ENCODE measurements at regions not wholly inside any gene's neighbourhood (a gene's known extent, or its start where the extent isn't known, plus 50 kb on each side); places are given as distances from the start of the nearest gene placed in this dataset.

DNA sequence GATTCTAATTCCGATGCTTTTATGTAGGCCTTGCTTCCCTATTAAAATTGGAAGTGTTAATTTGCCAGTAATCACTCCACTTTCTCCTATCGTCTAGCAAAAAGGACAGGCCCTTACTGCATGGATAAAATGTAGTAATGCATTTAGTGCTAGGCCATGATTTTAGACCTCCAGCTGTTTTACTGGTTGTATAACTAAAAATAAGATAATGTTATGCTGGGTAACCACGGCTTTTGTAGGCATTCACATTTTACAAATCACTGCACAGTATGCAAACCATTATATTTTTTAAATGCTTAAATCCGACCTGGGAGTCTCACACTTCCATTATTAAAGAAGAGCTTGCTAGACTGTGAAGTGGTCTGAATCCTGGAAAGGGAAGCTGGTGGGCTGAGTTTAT lies 179.5 kb downstream of the TFAP2A start:
- DNase-seq: no peak

DNA sequence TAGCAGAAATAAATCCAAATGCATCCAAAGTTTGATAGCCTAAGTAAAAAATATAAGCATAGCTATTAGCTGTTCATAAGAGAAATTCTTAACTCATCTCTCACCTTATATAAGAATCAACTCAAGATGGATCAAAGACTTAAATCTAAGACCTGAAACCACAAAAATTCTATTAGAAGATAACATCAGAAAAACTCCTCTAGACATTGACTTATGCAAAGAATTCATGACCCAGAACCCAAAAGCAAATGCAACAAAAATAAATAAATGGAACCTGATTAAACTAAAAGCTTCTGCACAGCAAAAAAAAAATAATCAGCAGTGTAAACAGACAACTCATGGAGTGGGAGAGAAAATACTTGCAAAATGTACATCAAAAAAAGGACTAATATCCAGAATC lies 184.3 kb downstream of the TFAP2A start:
- no peak for DNase-seq

DNA sequence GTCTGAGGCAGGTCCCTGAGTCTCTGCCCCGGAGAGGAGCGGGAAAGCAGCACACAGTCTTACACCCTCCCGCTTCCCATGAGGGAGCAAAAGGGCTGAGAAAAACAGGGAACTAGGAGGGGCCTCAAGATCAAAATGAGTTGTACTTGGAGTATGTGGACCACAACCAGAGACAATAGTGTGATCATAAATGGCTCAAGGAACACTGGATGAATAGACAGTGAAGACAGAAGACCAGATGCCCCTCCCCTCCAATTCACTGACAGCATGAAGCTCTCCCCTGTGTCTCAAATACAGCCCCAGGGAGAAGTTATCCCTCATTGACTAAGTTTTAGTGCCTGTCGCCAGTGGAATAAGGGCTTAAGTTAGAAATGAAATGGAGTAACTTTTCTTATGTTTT lies 191.0 kb downstream of the TFAP2A start:
- DNase-seq: no peak

DNA sequence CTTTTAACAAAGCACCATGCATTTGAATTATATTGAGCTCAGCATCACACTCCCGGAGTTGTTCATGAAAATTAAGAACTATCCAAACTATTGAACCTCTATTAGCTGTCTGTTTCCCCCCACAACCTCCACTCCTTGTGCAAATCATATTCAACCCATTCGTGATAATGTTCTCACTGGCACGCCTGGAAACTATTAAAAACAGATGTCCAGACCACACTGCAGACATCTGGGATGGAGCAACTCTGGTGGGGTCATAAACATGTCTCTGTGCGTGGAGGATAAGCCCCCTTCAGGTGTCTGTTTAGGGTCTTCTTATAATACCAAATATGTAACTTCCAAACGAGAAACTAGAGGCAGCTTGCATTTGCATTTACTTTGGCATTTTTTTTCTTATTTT lies 193.7 kb downstream of the TFAP2A start:
- DNase-seq: no peak

DNA sequence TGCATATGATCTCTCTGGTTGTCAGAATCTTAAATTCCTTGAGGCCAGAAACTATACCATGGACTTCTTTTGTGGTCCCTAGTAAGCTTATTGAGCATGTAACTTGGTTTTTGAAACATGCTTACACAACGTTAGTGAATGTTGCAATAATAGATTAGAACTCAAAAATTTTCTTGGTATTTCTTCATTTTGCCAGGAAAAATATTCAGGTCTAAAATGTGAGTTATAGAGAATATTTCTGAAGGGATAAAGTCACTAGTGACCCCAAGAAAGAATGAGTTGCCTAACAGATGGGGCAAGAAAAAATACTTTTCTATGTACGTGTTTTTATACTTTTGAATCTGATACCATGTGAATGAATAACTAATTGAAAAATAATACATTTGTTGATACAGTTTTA lies 195.4 kb downstream of the TFAP2A start:
- no peak for DNase-seq

DNA sequence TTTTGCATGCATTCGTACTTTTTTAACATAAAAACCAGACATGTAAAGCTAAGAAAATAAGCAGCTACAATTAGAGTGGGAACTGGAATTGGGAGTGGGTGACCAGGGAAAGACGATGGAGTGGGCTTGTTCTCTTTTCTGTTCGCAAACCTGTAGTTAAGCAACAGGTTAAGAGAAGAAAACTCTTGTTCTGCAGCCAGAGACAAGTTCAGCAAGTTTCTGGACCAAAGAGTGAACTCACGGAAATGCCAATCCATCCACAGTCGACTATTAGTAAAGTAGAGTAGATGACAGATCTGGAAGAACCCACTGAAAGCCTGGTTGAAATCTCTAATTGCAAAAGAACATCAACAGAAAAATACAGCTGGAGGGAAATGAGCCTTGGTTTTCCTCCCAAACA lies 197.8 kb downstream of the TFAP2A start:
- DNase-seq: no peak

DNA sequence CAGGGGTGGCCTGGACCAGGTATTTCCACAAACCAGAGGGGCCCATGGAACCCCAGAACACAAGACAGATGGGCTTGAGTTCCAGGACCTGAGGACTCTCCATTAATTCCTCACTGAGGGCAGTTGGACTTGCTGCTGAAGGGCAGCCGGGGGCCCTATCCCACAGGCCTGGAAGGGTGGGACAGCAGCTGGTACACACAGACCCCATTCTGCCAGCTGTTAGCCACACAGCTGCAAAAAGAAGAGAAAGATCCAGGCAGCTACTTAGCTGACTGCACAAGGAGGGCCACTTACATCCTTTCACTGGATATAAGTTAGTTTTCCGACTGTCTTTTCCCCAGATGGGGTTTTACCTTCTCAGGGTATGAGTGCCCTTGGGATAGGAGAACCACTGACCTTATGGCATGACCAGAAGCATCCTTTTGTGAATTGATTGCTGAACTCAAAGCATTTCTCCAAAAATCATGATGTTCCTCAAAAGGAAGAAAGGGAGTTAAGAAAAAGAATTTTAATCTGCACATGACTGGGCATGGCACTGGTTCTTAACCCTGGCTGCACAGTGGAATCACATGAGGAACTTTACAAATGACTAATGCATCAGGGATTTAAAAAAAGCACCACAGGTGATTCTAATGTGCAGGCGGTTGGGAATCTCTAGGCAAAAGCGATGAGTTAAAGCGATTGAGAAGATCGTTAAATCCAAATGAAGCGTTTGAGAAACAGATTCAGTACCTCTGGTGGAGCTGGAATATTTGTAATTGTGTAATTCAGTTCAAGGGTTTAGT lies 199.4 kb downstream of the TFAP2A start:
- no peak for DNase-seq

DNA sequence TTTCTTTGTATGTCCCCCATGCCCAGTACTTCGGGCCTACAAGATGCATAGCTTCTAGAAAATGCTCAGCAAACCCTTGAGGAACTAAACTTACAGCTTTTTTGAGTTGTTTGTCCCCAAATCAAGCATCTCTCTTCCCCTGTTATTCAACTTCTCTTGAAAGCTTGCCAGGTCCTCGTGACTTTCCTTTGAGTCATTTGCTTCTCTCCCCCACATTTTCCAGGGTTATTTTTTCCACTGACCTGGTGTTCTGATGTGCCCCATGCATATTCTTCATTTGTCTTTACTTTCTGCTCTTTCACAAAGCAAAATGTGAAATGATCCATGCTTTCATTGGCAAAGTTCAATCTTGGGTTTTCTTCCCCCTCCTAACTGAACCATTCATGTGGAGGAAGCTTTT lies 204.8 kb downstream of the TFAP2A start:
- no peak for DNase-seq

DNA sequence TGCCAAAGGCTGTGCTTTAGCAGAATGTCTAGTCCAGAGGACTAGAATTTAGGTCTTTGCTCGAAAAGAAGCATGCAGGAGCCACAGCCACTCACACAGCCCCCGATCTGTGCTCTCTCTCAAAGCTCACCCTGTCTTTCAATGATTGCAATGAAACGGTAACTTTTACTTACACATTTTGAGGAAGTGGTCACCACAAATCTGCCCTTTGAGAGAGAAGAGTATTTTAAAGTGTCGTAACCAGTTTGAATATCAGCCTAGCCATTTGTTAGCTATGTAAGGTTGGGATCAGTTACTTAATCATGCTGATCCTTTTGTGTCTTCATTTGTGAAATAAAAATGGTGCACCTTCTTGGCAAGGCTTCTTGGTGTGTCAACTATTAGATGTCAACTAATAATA lies 209.0 kb downstream of the TFAP2A start:
- no peak for DNase-seq

DNA sequence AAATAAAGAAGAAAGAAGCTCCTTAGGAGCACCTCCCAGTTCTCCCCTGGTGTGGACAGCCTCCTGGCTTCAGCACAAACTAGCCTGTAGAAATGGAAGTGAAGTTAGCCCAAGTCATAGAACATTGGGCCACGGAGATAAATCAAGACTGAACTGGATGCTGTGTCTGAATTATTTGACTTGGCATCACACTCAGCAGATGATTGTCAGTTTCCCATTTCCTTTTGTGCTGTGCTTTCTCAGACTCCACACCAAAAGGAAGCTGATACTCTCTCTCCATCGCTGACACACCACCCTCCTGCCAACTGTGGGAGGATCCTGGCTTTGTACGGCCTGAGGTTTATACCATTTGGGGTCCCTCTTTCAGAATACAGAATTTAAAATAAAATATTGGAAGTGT lies 209.8 kb downstream of the TFAP2A start:
- no peak for DNase-seq

DNA sequence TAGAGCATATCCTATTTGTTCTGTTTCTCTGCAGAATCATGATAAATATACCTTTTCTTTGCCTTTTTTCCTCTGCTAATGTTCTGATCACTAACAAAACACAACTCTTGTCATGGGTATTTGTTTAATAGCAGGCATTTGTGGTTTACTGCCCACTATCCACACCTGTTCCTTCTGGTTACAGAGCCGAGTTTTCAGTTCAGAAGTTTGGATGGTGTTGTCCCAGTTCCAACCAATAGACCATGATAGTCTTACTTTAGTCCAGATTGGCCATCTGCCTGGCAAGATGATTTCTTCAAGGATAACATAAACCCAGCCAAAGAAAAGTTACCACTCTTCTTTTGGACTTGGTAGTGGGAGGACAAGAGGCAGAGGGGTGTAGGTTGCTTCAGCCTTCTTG lies 211.2 kb downstream of the TFAP2A start:
- DNase-seq: no peak

DNA sequence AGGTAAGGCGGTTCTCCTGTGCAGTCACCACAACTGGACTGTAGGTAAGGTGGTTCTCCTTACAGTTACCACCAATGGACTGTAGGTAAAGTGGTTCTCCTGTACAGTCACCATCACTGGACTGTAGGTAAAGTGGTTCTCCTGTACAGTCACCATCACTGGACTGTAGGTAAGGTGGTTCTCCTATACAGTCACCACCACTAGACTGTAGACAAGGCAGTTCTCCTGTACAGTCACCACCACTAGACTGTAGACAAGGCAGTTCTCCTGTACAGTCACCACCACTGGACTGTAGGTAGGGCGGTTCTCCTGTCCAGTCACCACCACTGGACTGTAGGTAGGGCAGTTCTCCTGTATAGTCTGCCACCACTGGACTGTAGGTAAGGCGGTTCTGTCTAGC lies 212.3 kb downstream of the TFAP2A start:
- DNase-seq: no peak

DNA sequence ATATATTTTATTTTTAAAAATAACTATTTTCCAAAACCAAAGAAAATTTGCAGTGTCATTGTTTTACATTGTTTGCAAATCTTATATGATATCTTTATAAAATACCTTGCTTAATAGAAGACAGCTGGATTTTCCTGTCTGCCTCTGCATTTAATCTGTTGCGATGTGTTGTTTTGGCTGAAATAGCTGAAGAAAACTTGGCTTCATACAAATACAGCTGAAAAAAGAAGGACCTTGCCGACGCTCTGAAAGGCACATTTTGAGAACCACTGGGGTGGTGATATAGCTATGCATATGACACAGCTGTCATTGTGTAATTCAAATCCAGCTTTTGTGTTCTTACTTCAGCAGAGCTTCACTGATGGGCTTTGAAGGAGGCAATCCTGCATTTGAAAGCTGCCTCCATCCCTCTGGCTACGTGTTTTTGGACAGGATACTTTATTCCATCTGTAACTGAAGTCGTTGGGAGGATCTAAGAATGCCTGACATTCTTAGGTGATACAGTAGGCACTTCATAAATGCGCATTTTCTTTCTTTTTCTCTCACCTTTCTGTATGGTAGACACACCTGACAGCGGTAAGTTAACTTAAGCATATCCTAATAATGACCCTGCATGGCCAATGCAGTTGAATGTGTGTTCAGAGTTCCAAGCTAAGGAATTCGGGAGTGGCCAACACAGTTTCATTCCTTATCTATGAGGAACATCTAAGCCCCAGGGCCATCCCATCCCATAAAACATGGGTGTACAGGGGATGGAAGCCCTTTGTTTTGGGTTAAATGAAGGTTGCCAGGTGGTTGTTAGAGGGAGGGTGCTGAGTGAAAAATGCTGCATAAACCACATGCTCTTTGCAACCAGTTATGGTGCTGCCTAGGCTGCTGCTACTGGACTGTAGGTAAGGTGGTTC lies 213.0 kb downstream of the TFAP2A start:
- DNase-seq: no peak

DNA sequence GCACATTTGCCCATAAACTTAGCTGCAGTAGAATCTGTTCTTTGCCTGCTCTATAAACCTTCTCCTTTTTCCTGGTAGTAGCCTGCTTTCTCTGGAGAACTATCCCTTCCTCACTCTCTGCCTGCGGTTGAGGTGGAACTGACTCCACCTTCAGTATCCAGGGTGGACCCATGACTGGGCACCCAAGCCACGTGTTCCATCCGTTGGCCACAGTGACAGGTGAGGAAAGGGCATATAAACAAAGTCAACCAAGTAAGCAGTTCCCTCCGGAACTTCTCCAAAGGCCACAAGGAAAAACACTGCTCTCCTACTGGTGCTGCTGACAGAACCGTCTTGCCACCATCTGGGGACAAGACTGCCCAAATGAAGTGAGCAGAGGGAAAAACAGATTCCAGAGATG lies 218.8 kb downstream of the TFAP2A start:
- no peak for DNase-seq

DNA sequence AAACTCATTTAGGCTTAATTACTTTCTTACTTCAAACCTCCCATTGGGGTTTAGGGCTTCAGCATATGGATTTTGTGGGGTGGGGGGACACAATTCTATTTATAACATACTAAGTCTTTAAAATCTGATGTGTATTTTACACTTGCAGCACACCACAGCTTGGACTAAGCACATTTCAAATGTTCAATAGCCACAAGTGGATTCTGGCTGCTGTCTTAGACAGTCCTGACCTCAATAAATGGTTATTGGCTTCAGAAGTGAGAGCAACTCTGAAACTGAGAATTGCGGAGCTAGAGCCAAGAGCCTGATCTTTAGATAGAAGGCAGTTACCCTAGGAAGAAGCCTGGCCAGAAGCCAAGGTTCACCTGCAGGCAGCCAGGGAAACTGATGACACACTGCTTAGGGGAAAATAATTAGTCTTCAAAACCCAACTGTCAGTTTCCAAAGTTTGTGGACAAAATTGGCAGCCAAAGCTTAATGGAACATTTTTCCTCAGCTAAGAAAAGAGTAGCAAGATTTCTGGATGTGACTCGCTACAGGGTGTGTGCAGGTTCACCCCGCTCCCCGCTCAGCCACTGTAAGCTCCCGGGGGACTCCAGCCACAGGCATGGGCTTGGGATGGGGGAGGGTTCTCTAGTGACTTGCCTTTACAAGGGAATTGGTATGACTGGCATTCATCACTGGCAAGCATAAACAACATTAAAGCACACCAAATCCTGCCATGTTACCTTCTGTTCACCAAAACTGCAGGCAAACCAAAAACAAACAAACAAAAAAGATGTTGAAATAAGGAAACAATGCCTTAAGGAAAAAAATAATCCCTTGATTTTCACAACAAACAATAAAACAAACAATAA lies 219.8 kb downstream of the TFAP2A start:
- DNase-seq: no peak

DNA sequence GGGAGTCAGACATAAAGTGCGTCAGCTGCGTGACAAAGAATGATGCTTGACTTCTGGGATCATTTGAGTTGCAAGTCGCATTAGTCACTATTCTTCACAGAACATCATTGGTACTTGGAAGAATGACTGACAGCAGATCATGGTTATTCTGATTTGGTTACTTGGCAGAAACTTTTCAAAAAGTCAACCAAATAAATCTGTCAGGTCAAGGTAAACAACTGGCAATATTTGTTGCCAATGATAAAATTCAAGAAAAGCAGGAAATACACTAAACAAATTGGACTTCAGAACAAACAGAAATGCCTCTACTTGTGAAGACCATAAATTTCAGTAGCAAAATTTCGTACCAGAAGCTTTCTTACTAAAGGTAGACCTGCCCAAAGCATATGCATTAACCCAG lies 221.6 kb downstream of the TFAP2A start:
- DNase-seq: no peak

DNA sequence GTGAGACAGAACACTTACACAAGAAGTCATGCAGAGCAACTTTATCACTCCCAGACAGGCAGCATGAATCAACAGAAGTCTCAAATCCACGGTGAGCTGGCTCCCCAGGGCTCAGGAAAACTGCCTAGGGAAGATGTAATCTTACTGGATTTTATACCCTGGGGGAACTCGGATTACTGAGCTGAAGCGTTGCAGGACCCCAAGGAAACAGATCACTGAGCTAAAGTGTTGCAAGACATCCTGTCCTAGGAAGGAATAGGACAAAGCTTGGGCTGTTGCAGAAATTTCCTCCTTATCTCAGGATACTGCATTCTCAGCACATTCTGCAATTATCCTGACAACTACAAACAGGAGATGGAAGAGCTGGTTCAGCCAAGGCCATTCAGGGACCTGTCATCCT lies 224.8 kb downstream of the TFAP2A start:
- no peak for DNase-seq

DNA sequence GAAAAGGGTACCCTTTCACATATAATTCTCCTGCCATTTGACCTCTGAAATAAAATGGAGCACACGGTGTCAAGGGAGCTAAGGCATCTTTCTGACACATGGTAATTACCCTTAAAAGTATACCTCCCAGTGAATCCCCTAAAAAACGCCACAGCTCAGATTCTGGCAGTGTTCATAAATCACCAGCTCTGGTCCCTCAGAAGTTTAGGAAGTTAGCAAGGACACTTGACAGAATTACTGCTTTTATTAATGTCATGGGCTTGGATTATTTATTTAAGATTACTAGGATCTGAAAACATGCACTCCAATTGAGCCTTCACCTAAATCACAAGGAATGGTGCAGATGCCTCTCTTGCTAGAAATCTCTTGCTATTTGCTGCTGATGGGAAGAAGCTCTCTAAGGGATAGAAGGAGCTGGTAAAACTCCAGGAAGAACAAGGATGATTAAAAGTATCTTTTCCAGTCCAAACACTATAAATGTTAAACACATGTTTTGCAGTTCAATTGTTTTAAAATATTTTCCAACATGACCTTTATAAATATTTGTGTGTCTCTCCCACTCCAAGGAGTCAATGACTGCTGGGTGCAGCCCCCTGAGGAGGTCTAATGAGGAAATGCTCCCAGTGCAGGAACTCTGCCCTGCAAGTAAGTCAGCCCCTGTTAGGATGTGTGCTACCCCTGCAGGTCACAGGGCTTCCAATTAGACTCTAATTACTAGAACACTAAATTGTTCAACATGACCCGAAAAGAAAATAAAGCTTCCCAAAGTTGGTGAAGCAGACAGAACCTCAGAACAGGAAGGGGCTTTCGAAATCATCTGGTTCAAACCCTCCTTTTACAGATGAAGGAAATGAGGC lies 230.3 kb downstream of the TFAP2A start:
- no peak for DNase-seq

DNA sequence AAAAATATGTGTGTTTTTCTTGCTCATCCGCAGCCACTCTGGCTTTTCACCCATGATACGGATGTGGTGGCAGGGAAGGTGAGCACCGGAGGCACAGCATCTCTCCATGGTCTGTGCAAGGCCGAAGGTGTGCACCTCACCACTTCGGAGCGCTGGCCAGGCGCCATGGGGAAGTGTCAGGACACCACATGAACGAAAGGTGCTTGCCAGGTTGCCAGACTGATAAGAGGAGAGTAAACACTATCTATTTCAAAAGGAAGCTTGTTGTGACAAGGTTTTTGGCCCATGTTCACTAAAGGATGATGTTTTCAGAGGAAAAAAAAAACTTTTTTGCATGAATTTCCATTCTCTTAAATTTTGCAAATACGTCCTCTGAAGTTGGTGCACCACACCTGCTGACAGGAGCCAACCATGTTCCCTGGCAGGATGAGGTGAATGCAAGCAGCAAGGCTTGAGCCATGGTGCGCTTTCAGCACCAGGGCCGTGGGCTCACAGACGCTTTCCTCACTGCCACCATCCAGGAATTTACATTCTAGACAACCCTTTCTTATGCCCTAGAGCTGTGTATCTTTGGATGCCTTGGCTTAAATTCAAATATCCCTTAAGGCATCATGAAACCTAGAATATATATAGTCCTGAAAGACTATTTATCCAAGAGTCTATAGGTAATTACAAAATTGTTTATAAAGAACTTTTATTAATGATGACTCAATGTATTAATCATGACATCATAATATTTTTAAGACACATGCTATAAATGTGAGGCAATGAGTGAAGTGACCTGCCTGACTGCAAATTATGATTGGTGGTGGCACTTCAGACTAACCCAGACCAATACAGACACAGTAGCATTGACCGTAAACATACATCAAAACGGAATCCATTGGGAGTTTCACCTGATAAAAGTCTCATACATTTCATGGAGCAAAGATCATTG lies 234.5 kb downstream of the TFAP2A start:
- no peak for DNase-seq

DNA sequence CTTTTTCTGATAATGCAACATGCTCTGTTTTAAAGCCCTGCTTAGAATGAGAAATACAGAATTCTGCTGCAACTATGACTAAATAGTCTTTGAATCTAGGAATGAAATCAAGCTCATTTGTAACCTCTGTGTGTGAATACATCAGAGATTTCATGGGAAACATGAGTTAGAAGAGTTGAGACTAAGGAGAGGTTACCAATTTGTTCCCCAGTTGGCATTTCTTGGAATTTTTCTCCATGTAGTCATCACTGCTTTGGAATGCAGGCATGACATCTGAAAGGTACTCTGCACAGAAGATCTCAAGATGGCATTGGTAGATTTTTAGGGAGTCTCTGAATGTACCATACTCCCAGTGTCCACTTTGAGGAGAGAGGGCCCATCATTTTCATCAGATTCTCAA lies 237.2 kb downstream of the TFAP2A start:
- DNase-seq: no peak

DNA sequence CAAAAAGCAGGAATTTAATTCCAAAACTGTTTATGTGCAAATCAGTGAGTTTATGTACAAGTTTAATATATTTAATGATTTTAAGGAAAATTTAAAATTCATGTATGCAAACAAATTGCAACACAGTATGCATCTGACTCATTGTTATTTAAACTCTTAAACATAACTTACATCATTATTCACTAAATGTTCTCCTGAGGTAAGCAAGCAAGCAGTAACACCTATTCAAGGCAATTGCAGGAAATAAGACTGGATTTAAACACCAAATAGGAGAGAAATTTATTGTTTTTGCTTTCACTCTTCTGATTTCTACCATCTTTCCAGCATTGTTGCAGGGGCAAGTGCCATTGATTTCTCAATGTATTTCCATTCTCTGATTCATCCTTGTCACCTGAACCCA lies 239.5 kb downstream of the TFAP2A start:
- no peak for DNase-seq

Data from stimulated activated CD4-positive, alpha-beta T cell treated with anti-CD3 and anti-CD28 coated beads, Interleukin-2, amount 100 ng/mL, for 24 hours (primary cell).